ENCODE measurements at regions not wholly inside any gene's neighbourhood (a gene's known extent, or its start where the extent isn't known, plus 50 kb on each side); places are given as distances from the start of the nearest gene placed in this dataset.
"Not testable (repeated sequence)": the region's sequence is repeated elsewhere in the genome, so short reads cannot be mapped to it uniquely, and the experiment has no call there.

- TF ChIP-seq CTCF, POLR2A (IDR thresholded peaks at IDR 0.05): not testable (repeated sequence)
Measured at GRCh38 chrY:17607150-17607549, 272.9 kb downstream of the CDY2B start.

All from esophagus squamous epithelium (tissue), 4 donors.